ENCODE measurements at regions not wholly inside any gene's neighbourhood (a gene's known extent, or its start where the extent isn't known, plus 50 kb on each side); places are given as distances from the start of the nearest gene placed in this dataset.

GRCh38 chr13:104382951-104383350, 1316.7 kb upstream of the SLC10A2 start:
- H3K4me3 ChIP-seq (ENCODE audit: low read depth, low read length): no peak overlapping the region

- H3K4me3 ChIP-seq (ENCODE audit: low read depth, low read length): no peak overlapping the region
Measured at GRCh38 chr13:104376588-104376987, 1310.4 kb upstream of the SLC10A2 start.

DNA sequence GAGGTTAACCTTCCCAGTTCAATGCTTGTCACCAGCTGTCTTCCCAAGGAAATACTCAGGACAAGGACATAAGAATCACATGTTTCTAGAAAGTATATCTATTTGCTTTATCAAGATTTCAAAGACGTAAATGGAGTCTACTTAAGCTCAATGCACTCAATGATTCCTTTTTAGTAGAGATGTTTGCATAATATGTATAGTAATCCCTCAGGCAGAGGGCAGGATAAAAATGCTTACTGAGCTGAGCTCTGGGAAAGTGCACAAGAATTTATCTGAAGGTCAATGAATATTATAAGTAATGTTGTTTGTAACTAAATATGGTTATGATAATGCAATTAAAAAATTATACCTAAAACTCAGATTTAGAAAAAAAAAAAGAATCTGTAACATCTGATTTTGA, 1309.4 kb upstream of the SLC10A2 start:
- H3K4me3 ChIP-seq (ENCODE audit: low read depth, low read length): no peak overlapping the region

DNA sequence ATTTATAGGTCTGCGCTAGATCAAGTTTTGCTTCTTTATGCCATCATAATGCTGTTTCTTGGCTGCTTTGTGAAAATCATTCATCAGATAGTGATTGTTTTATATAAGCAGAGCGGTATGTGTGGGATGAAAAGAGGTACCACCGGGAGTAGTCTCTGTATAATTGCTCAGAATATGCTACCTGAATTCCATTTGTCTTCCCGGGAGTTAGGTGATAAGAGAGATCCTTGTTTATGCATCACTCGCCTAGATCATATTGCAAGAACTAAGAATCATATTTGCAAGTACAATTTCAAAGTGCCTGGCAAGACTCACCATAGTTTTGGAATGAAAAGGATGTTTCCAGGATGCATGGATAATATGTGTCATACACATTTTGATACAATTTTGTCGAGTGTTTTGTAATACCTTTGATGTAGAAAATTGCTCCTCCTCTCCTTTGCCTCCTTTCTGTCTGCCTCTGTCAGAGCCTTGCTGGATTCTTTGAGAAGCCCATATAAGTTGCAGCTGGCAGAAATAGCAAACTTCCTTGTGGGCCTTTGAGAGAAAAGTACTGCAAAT, 1306.0 kb upstream of the SLC10A2 start:
- no peak overlapping the region for H3K4me3 ChIP-seq (ENCODE audit: low read depth, low read length)

- no peak overlapping the region for H3K4me3 ChIP-seq (ENCODE audit: low read depth, low read length)
Measured at GRCh38 chr13:104365430-104365829, 1299.2 kb upstream of the SLC10A2 start.

DNA sequence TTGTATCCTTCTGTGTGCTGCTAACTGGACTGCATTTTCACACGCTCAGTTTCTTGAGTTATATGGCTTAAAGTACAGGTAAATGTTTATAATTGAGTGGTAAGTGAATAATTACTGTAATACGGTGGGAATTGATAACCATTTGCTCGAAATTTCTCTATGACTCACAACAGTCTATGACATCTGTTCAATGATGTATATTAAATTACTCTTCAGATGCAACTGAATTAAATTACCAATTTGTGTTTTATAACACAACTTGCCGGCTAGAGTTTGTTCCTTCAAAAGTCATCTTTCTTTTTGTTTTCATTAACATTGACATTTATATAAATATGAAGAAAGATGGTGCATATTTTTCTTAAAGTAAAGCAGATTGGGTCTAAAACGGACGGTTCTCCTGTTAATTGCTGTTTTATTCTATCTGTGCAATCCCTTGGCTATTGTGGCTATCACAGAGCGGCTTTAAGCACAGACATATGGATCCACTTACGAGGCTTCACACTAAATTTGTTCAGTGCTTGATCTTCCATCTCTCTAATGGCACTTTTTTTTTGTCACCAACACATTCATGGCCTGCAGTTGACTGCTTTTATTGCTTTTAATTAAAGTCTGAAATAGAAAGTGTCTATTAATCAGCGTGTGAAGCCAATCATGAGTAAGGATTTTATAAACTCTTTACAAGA, 1291.6 kb upstream of the SLC10A2 start:
- H3K4me3 ChIP-seq (ENCODE audit: low read depth, low read length): no peak overlapping the region

- H3K4me3 ChIP-seq (ENCODE audit: low read depth, low read length): no peak overlapping the region
Measured at GRCh38 chr13:104357174-104357573, 1291.0 kb upstream of the SLC10A2 start.

GRCh38 chr13:104355041-104355670, 1288.9 kb upstream of the SLC10A2 start:
- H3K4me3 ChIP-seq (ENCODE audit: low read depth, low read length): no peak overlapping the region

- H3K4me3 ChIP-seq (ENCODE audit: low read depth, low read length): no peak overlapping the region
Measured at GRCh38 chr13:104327211-104327610, 1261.0 kb upstream of the SLC10A2 start.

- H3K4me3 ChIP-seq (ENCODE audit: low read depth, low read length): no peak overlapping the region
Measured at GRCh38 chr13:104326523-104326922, 1260.3 kb upstream of the SLC10A2 start.

GRCh38 chr13:104321756-104322155, 1255.5 kb upstream of the SLC10A2 start:
- H3K4me3 ChIP-seq (ENCODE audit: low read depth, low read length): no peak overlapping the region

GRCh38 chr13:104320446-104320845, 1254.2 kb upstream of the SLC10A2 start:
- H3K4me3 ChIP-seq (ENCODE audit: low read depth, low read length): no peak overlapping the region

- no peak overlapping the region for H3K4me3 ChIP-seq (ENCODE audit: low read depth, low read length)
Measured at GRCh38 chr13:104318121-104318520, 1251.9 kb upstream of the SLC10A2 start.

DNA sequence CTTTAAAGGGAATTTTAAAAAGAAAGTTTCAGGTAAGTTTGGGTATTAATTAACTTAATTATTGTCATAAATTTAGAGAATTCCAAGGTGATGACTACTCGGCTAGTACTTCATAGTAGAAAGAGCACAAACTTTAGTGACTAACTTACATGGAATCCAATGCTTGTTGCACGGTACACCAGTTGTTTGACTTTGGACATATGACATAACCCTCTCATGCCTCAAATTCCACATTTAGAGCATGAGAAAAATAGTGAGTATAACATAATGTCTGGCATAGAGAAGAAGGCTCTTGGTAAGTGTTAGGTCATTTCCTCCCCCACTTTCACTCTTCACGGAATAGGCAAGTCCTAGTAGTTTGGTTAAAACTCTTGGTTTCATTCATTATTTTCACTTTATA, 1249.4 kb upstream of the SLC10A2 start:
- no peak overlapping the region for H3K4me3 ChIP-seq (ENCODE audit: low read depth, low read length)

DNA sequence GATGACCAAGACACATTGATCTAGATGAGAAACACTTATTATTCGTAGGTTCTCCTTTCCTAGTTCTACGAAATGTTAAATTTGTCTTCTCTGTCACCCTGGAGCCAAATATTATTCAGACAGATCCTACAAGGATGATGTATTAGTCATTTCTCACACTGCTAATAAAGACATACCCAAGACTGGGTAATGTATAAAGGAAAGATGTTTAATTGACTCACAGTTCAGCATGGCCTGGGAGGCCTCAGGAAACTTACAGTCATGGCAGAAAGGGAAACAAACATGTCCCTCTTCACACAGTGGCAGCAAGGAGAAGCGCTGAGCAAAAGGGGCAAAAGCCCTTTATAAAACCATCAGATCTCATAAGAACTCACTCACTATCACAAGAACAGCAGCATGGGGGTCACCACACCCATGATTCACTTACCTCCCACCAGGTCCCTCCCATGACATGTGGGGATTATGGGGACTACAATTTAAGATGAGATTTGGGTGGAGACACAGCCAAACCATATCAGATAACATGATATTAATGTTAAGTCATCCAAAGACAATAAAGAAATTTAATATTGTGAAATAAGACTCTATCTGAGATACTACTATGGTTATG, 1248.8 kb upstream of the SLC10A2 start:
- no peak overlapping the region for H3K4me3 ChIP-seq (ENCODE audit: low read depth, low read length)

GRCh38 chr13:104314321-104314720, 1248.1 kb upstream of the SLC10A2 start:
- no peak overlapping the region for H3K4me3 ChIP-seq (ENCODE audit: low read depth, low read length)

DNA sequence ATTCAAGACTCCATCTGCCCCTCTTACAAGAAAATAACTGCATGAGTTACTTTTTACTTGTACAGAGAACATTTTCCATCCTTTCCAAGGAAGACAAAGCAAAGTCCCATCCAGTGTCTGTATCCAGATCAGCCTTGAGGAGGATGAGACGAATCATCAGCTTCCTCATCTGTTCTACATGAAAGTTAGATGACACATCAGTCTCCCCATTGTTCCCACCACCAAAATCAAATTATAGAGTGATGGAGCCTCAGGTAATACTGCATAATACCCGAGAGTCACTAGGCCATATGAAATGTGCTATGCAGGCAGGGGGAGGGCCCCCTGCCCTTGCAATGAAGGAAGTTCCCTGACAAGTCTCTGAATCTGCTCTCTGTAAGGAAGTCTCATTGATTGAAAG, 1244.6 kb upstream of the SLC10A2 start:
- H3K4me3 ChIP-seq (ENCODE audit: low read depth, low read length): no peak overlapping the region

- no peak overlapping the region for H3K4me3 ChIP-seq (ENCODE audit: low read depth, low read length)
Measured at GRCh38 chr13:104309431-104309830, 1243.2 kb upstream of the SLC10A2 start.

GRCh38 chr13:104301171-104301975, 1235.2 kb upstream of the SLC10A2 start:
- H3K4me3 ChIP-seq (ENCODE audit: low read depth, low read length): no peak overlapping the region

DNA sequence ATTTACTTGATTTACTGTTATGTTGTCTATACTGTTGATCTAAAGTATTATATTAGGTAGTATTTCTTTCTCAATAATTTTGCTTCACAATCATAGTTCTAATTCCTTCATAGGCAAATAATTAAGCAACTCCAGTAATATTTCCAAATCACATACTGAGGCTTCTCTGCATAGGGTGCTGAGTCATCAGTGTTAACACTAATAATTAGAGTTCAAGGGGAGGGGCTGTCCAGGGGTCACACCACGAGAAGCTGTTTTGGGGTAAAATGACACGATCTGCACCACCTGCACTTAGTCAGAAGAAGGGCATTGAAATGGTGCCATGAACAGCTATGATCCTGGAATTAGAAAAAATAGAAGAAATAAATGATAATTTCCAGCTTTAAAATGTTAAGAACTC, 1230.9 kb upstream of the SLC10A2 start:
- no peak overlapping the region for H3K4me3 ChIP-seq (ENCODE audit: low read depth, low read length)

GRCh38 chr13:104296286-104296685, 1230.1 kb upstream of the SLC10A2 start:
- no peak overlapping the region for H3K4me3 ChIP-seq (ENCODE audit: low read depth, low read length)

Measured in iPS-11a (cell line).